GM21381 (cell line): ENCODE measurements at regions not wholly inside any gene's neighbourhood (a gene's known extent, or its start where the extent isn't known, plus 50 kb on each side); places are given as distances from the start of the nearest gene placed in this dataset.
"Not testable (repeated sequence)": the region's sequence is repeated elsewhere in the genome, so short reads cannot be mapped to it uniquely, and the experiment has no call there.

ENCODE experiments used
- ATAC-seq: cut with Tn5 transposase; IDR thresholded peaks from one replicate; pipeline ENCODE4 v1.9.1; 2021; ENCODE audit warnings: mild to moderate bottlenecking, moderate library complexity; ENCODE audit not compliant: unreplicated experiment

- no peak for ATAC-seq
These were observed 171.0 kb upstream of the PZP start for GRCh38 chr12:9379023-9379742.

GRCh38 chr12:9378430-9378835, 170.2 kb upstream of the PZP start:
- ATAC-seq, result no peak

GRCh38 chr12:9372202-9372601, 164.0 kb upstream of the PZP start:
- ATAC-seq, result no peak

- no peak for ATAC-seq
These were observed 159.6 kb upstream of the PZP start for GRCh38 chr12:9367828-9368227.

GRCh38 chr12:9367201-9367600, 159.0 kb upstream of the PZP start:
- ATAC-seq, result no peak

GRCh38 chr12:9365296-9365695, 157.1 kb upstream of the PZP start:
- no peak for ATAC-seq

GRCh38 chr12:9364224-9365176, 156.3 kb upstream of the PZP start:
- ATAC-seq, result peak; percentile 91

GRCh38 chr12:9363145-9363544, 154.9 kb upstream of the PZP start:
- no peak for ATAC-seq

GRCh38 chr12:9361879-9362326, 153.7 kb upstream of the PZP start:
- ATAC-seq, result no peak

- ATAC-seq, result not testable (repeated sequence)
These were observed 146.0 kb upstream of the PZP start for GRCh38 chr12:9354009-9354754.

- no peak for ATAC-seq
These were observed 142.9 kb upstream of the PZP start for GRCh38 chr12:9351136-9351535.

GRCh38 chr12:9349888-9350885, 142.0 kb upstream of the PZP start:
- no peak for ATAC-seq

GRCh38 chr12:9348906-9349518, 140.8 kb upstream of the PZP start:
- no peak for ATAC-seq

- ATAC-seq, result no peak
These were observed 139.3 kb upstream of the PZP start for GRCh38 chr12:9347328-9348127.

GRCh38 chr12:9346866-9347327, 138.7 kb upstream of the PZP start:
- no peak for ATAC-seq

GRCh38 chr12:9345171-9345570, 137.0 kb upstream of the PZP start:
- ATAC-seq, result no peak

- ATAC-seq, result no peak
These were observed 136.3 kb upstream of the PZP start for GRCh38 chr12:9344541-9344940.

GRCh38 chr12:9343731-9344130, 135.5 kb upstream of the PZP start:
- ATAC-seq, result no peak
